Neuronal stem cell (in vitro differentiated cells): ENCODE measurements at regions not wholly inside any gene's neighbourhood (a gene's known extent, or its start where the extent isn't known, plus 50 kb on each side); places are given as distances from the start of the nearest gene placed in this dataset.
A peak's percentile ranks its signal among the peaks of the same experiment; 100 is the strongest.

Experiments used
- DNase-seq: peaks from one replicate; pipeline ENCODE4 v3.0.0-alpha.2; 2013; ENCODE audit warnings: low spot score
- H2AFZ ChIP-seq: one replicate; pipeline ENCODE4 v1.6.1; 2013; ENCODE audit warnings: mild to moderate bottlenecking, low read length, inconsistent platforms
- H2AK5ac ChIP-seq: 2 replicates; pipeline ENCODE4 v1.6.1; 2013; ENCODE audit warnings: low read depth, mild to moderate bottlenecking, inconsistent platforms, low read length, moderate library complexity, mixed read lengths
- H2BK120ac ChIP-seq: 2 replicates; pipeline ENCODE4 v1.6.1; 2013; ENCODE audit warnings: low read depth, mild to moderate bottlenecking, inconsistent platforms, low read length, moderate library complexity, mixed read lengths
- H2BK12ac ChIP-seq: one replicate; pipeline ENCODE4 v1.6.1; 2013; ENCODE audit warnings: low read length, inconsistent platforms
- H2BK15ac ChIP-seq: 2 replicates; pipeline ENCODE4 v1.6.1; 2013; ENCODE audit warnings: mild to moderate bottlenecking, low read length, inconsistent platforms, mixed read lengths
- H2BK5ac ChIP-seq: one replicate; pipeline ENCODE4 v1.6.1; 2013; ENCODE audit warnings: inconsistent platforms, mild to moderate bottlenecking, low read length, moderate library complexity
- H3K14ac ChIP-seq: one replicate; pipeline ENCODE4 v1.6.1; 2013; ENCODE audit warnings: low read length, inconsistent platforms
- H3K18ac ChIP-seq: 2 replicates; pipeline ENCODE4 v1.6.1; 2013; ENCODE audit warnings: low read length, inconsistent platforms
- H3K23ac ChIP-seq: 2 replicates; pipeline ENCODE4 v1.6.1; 2013; ENCODE audit warnings: low read depth, mild to moderate bottlenecking, mixed read lengths, low read length, inconsistent platforms; ENCODE audit not compliant: poor library complexity
- H3K27ac ChIP-seq: replicated peaks from 3 replicates; pipeline ENCODE4 v1.5.1; 2013; ENCODE audit warnings: low read length, inconsistent platforms
- H3K27me3 ChIP-seq, 3 experiments: 2 replicates each; pipeline ENCODE4 v1.6.1; 2013; ENCODE audit warnings: low read length in 3 of 3, mild to moderate bottlenecking in 2 of 3, inconsistent platforms in 1 of 3, low read depth in 1 of 3, mixed read lengths in 1 of 3, moderate library complexity in 1 of 3; ENCODE audit not compliant: control insufficient read depth in 3 of 3, insufficient read depth in 3 of 3
- H3K36me3 ChIP-seq, 2 donors: replicated peaks in 1 of 2; 2 replicates each; pipeline ENCODE4 v1.6.1; 2013; ENCODE audit warnings: low read length in 2 of 2; ENCODE audit not compliant: control insufficient read depth in 2 of 2, insufficient read depth in 2 of 2
- H3K4ac ChIP-seq: 2 replicates; pipeline ENCODE4 v1.6.1; 2013; ENCODE audit warnings: inconsistent platforms, mild to moderate bottlenecking, low read length, moderate library complexity
- H3K4me1 ChIP-seq, 2 donors: 1 replicate in 1 of 2; 2 replicates in 1 of 2; pipeline ENCODE4 v1.6.1; 2013; ENCODE audit warnings: low read length in 2 of 2, low read depth in 1 of 2; ENCODE audit not compliant: control insufficient read depth in 2 of 2, insufficient read depth in 1 of 2
- H3K4me2 ChIP-seq: one replicate; pipeline ENCODE4 v1.6.1; 2013; ENCODE audit warnings: mild to moderate bottlenecking, low read length, inconsistent platforms; ENCODE audit not compliant: insufficient read depth, poor library complexity, severe bottlenecking
- H3K4me3 ChIP-seq, 2 donors: 2 replicates each; pipeline ENCODE4 v1.5.1; 2013; ENCODE audit warnings: low read length in 2 of 2, mild to moderate bottlenecking in 2 of 2, inconsistent platforms in 1 of 2, moderate library complexity in 1 of 2
- H3K79me1 ChIP-seq: one replicate; pipeline ENCODE4 v1.6.1; 2013; ENCODE audit warnings: low read depth, mild to moderate bottlenecking, inconsistent platforms, low read length, moderate library complexity
- H3K9ac ChIP-seq: one replicate; pipeline ENCODE4 v1.6.1; 2013; ENCODE audit warnings: mild to moderate bottlenecking, low read depth, low read length, inconsistent platforms; ENCODE audit not compliant: poor library complexity
- H3K9me3 ChIP-seq, 2 donors: replicated peaks in 1 of 2; 2 replicates each; pipeline versions ENCODE3 to v1.6.1; 2013; ENCODE audit warnings: low read length in 2 of 2, mild to moderate bottlenecking in 2 of 2, inconsistent platforms in 1 of 2, low read depth in 1 of 2, mixed read lengths in 1 of 2, moderate library complexity in 1 of 2; ENCODE audit not compliant: control insufficient read depth in 2 of 2, insufficient read depth in 1 of 2
- H4K8ac ChIP-seq: one replicate; pipeline ENCODE4 v1.6.1; 2013; ENCODE audit warnings: low read depth, mild to moderate bottlenecking, inconsistent platforms, low read length, moderate library complexity
- H4K91ac ChIP-seq: one replicate; pipeline ENCODE4 v1.6.1; 2013; ENCODE audit warnings: low read length, low read depth, mild to moderate bottlenecking, inconsistent platforms; ENCODE audit not compliant: poor library complexity
- WGBS, 2 donors: extraction: QIAGEN DNeasy Blood & Tissue Kit; methylation state at CpG; one replicate each; pipeline ENCODE4 v1.1.7; 2013; ENCODE audit warnings: missing lambda C conversion rate in 2 of 2, mixed read lengths in 1 of 2; ENCODE audit not compliant: insufficient read length in 2 of 2, insufficient replicate concordance in 1 of 2; ENCODE audit errors: extremely low coverage in 2 of 2; 5-methylcytosine and 5-hydroxymethylcytosine counted together

DNA sequence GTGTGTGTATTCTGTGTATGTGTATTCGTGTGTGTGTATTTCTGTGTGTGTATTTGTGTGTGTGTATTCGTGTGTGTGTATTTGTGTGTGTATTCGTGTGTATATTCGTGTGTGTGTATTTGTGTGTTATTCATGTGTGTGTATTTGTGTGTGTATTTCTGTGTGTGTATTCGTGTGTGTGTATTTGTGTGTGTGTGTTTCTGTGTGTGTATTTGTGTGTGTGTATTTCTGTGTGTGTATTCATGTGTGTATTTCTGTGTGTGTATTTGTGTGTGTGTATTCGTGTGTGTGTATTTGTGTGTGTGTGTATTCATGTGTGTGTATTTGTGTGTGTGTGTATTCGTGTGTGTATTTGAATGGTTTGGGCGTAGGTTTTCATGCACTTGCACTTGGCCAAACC is 405.4 kb downstream of the SOX2 start:
- H4K91ac ChIP-seq, result no peak overlapping the region
- H2BK12ac ChIP-seq, result no peak overlapping the region
- H4K8ac ChIP-seq, result no peak overlapping the region
- H2AFZ ChIP-seq, result no peak overlapping the region
- H3K9ac ChIP-seq, result no peak overlapping the region
- no peak for DNase-seq
- no peaks in the 10 kb centered on the region for H3K9me3 ChIP-seq
- H3K4me2 ChIP-seq, result no peak overlapping the region
- no peak overlapping the region for H2BK5ac ChIP-seq
- H3K14ac ChIP-seq, result no peak overlapping the region
- no peaks in the 10 kb centered on the region for H3K79me1 ChIP-seq
- WGBS, 2 donors, result 96% methylated on average over 4 of the region's 8 CpGs; no CpG with 5 or more reads in 1 of the 2 donors
- no peaks in the 10 kb centered on the region for H3K36me3 ChIP-seq
- H3K23ac ChIP-seq, result no peak overlapping the region
- peaks cover 4 to 12% of the 10 kb centered on the region in 2 donors for H3K4me1 ChIP-seq
- H2BK120ac ChIP-seq, result no peak overlapping the region
- no peak overlapping the region for H2AK5ac ChIP-seq
- no peak overlapping the region for H3K27ac ChIP-seq
- H3K18ac ChIP-seq, result no peak overlapping the region
- H3K27me3 ChIP-seq, result no peaks in the 10 kb centered on the region
- H3K4ac ChIP-seq, result no peak overlapping the region
- no peak overlapping the region for H3K4me3 ChIP-seq
- no peak overlapping the region for H2BK15ac ChIP-seq

DNA sequence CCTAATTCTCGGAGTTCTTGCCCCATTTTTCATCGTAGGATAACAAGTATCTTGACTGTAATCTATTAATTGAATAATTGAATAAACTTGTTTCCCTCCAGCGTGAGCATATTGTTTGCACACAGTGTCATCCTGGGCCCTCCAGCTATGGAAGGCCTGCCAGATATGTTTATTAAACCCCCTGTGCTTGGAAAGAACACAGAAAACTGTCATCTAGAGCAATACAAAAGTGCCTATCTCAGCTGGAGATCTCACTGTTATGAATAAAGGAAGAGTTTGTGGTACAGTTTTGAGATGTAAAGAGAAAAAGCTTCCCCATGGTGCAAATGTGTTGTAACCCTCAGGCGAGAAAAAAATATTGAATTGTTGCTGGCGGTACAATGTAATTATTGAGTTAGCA is 405.9 kb downstream of the SOX2 start:
- H2BK15ac ChIP-seq, result no peak overlapping the region
- no peaks in the 10 kb centered on the region for H3K79me1 ChIP-seq
- H4K8ac ChIP-seq, result no peak overlapping the region
- no peak overlapping the region for H2BK120ac ChIP-seq
- no peak overlapping the region for H3K27ac ChIP-seq
- no peak overlapping the region for H3K4me3 ChIP-seq
- no peak overlapping the region for H3K4ac ChIP-seq
- no peak overlapping the region for H2BK12ac ChIP-seq
- no peak overlapping the region for H3K14ac ChIP-seq
- no peak overlapping the region for H3K18ac ChIP-seq
- no peak overlapping the region for H2AK5ac ChIP-seq
- H3K9ac ChIP-seq, result no peak overlapping the region
- DNase-seq, result no peak
- H3K27me3 ChIP-seq, result no peaks in the 10 kb centered on the region
- WGBS, 2 donors, result no CpG with 5 or more reads among the region's 5 CpGs
- peaks cover 4 to 12% of the 10 kb centered on the region in 2 donors for H3K4me1 ChIP-seq
- H3K23ac ChIP-seq, result no peak overlapping the region
- no peak overlapping the region for H2BK5ac ChIP-seq
- no peak overlapping the region for H3K4me2 ChIP-seq
- peak overlapping the region; percentile 20 for H2AFZ ChIP-seq
- H4K91ac ChIP-seq, result no peak overlapping the region
- H3K36me3 ChIP-seq, result no peaks in the 10 kb centered on the region
- no peaks in the 10 kb centered on the region for H3K9me3 ChIP-seq

DNA sequence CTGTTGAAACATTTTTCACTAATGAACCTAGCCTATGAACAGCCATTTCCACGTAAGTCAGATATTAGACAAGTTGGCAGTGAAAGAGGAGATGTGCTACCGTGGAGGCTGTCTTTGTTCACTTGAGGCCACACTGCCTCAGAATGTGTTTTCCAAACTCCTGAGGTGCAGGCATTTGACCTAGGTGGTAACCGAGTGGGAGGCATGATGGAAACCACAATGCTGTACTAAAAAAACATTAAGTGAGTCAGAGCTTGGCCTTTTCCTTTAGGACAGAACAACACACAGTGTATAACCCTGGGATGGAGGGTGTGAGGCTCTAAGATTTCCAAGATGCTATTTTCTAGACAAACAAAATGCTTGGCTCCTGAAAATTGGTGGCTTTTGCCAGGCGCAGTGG is 406.3 kb downstream of the SOX2 start:
- no peak overlapping the region for H2BK120ac ChIP-seq
- no peak overlapping the region for H2AK5ac ChIP-seq
- H3K4me2 ChIP-seq, result no peak overlapping the region
- H2BK5ac ChIP-seq, result no peak overlapping the region
- H3K27me3 ChIP-seq, result no peaks in the 10 kb centered on the region
- peaks cover 4 to 12% of the 10 kb centered on the region in 2 donors for H3K4me1 ChIP-seq
- WGBS, 2 donors, result no CpG with 5 or more reads among the region's 4 CpGs
- no peak overlapping the region for H3K27ac ChIP-seq
- H3K9ac ChIP-seq, result no peak overlapping the region
- no peak overlapping the region for H3K14ac ChIP-seq
- peak overlapping the region; percentile 20 for H2AFZ ChIP-seq
- DNase-seq, result no peak
- H3K18ac ChIP-seq, result no peak overlapping the region
- H4K91ac ChIP-seq, result no peak overlapping the region
- no peak overlapping the region for H3K4me3 ChIP-seq
- H4K8ac ChIP-seq, result no peak overlapping the region
- no peaks in the 10 kb centered on the region for H3K36me3 ChIP-seq
- H3K4ac ChIP-seq, result no peak overlapping the region
- H2BK15ac ChIP-seq, result no peak overlapping the region
- H3K23ac ChIP-seq, result no peak overlapping the region
- no peaks in the 10 kb centered on the region for H3K9me3 ChIP-seq
- H2BK12ac ChIP-seq, result no peak overlapping the region
- no peaks in the 10 kb centered on the region for H3K79me1 ChIP-seq

DNA sequence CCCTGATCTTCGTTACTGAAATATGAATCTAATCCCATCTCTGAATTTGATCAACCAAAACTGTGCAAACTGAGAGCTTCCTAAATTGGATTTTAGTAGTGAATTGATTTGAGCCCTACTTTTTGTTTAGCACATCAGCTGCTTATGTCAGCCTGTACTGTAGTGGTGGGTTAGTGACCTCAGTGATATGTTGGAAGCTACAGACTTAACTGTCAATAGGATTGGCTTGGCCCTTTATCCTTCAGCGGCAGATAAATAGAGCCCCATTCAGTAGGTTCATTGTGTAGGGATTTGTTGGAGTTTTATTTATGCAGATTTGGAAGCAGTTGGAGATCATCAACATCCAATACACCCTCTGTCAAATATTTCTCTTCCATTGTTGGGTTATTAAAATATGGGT is 409.7 kb downstream of the SOX2 start:
- H3K4me1 ChIP-seq, result peaks cover 4 to 12% of the 10 kb centered on the region in 2 donors
- WGBS, 2 donors, result no CpG with 5 or more reads among the region's 2 CpGs

More for the DNA sequence above, 409.7 kb downstream of the SOX2 start:
- Histone ChIP-seq H2BK5ac (no peak overlapping the region), H2AK5ac (no peak overlapping the region), H3K79me1 (no peaks in the 10 kb centered on the region), H3K9me3 (no peaks in the 10 kb centered on the region), H3K4me2 (no peak overlapping the region), H3K36me3 (no peaks in the 10 kb centered on the region), H3K14ac (no peak overlapping the region), H2BK15ac (no peak overlapping the region), H4K91ac (no peak overlapping the region), H2BK12ac (no peak overlapping the region), H3K23ac (no peak overlapping the region), H3K27me3 (no peaks in the 10 kb centered on the region), H2AFZ (no peak overlapping the region), H3K18ac (no peak overlapping the region), H2BK120ac (no peak overlapping the region), H4K8ac (no peak overlapping the region), H3K4me3 (no peak overlapping the region), H3K4ac (no peak overlapping the region), H3K27ac (no peak overlapping the region), H3K9ac (no peak overlapping the region)
- no peak for DNase-seq
